ENCODE measurements at regions not wholly inside any gene's neighbourhood (a gene's known extent, or its start where the extent isn't known, plus 50 kb on each side); places are given as distances from the start of the nearest gene placed in this dataset.

- no peak for TF ChIP-seq GATA2 (IDR thresholded peaks at IDR 0.05; ENCODE audit: low read depth, low read length)
- no peak for TF ChIP-seq GATA3 (IDR thresholded peaks at IDR 0.05; ENCODE audit: low read depth, low read length)
These were observed 85.2 kb downstream of the HRH4 start for GRCh38 chr18:24545651-24546050.
